ENCODE measurements at regions not wholly inside any gene's neighbourhood (a gene's known extent, or its start where the extent isn't known, plus 50 kb on each side); places are given as distances from the start of the nearest gene placed in this dataset.
"Not testable (repeated sequence)": the region's sequence is repeated elsewhere in the genome, so short reads cannot be mapped to it uniquely, and the experiment has no call there.

DNA sequence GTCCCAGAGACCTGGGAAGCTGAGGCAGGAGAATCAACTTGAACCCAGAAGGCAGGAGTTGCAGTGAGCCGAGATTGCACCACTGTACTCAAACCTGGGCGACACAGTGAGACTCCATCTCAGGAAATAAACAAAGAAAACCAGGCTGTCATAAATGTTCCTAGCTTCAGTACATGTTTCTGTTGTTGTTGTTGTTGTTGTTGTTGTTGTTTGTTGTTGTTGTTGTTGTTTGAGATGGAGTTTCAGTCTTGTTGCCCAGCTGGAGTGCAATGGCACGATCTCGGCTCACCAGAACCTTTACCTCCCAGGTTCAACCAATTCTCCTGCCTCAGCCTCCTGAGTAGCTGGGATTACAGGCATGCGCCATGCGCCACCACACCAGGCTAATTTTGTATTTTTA lies 452.5 kb downstream of the HS3ST3B1 start:
- no peak for DNase-seq

DNA sequence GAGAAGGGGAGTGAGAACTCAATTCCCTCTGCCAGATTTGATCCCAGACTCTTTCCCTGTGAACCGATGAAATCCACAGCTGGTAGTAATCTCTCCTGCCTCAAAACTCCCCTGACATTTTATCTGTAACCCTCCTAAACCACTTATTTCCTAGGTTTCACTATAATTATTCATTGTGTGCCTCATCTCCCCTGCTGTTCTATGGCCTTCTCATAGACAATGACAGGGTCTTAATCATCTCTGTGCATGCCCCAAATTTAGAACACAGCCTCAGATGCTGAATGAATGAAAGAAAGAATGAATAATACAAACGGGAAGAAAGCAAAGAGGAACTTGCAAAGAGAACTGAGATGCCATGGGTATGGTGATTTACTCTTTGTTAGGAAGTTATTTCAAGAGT lies 451.1 kb downstream of the HS3ST3B1 start:
- DNase-seq: no peak

DNA sequence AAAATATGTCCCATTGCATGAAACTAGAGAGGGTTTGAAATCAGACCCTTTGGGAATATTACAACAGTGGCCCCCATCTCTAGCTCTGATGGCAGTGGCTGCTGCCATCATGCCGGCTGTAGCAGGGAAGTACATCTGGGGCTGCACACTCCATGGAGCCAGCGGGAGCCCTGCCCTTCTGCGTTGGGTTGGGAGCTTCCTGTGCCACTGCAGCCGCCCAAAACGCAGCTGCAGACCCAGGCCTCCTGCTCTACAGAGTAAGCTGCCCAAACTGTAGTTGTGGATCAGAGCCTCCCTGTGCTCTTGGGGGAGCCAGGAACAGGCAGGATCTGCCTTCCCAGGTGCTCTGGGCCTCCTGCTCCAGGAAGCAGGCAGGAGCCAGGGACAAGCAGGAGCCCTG lies 450.0 kb downstream of the HS3ST3B1 start:
- no peak for DNase-seq

DNA sequence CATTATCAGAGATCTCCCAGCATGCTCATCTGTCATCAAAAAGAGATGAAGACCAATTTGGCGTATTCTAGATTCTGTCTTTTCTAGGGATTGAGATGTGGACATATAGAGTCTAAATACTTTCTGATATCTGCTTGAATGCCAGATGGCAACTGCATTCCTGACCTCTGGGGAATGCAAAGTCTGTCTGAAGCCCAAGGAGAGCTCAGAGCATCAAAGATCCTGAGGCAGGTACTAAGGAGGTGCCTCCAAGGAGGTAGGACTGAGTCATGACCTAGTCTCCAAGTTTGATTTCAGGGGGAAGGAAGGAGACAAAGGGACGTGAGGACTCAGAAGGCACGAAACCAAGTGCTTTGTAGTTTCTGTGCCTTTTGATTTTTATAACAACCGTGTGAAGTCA lies 448.4 kb downstream of the HS3ST3B1 start:
- DNase-seq: no peak

DNA sequence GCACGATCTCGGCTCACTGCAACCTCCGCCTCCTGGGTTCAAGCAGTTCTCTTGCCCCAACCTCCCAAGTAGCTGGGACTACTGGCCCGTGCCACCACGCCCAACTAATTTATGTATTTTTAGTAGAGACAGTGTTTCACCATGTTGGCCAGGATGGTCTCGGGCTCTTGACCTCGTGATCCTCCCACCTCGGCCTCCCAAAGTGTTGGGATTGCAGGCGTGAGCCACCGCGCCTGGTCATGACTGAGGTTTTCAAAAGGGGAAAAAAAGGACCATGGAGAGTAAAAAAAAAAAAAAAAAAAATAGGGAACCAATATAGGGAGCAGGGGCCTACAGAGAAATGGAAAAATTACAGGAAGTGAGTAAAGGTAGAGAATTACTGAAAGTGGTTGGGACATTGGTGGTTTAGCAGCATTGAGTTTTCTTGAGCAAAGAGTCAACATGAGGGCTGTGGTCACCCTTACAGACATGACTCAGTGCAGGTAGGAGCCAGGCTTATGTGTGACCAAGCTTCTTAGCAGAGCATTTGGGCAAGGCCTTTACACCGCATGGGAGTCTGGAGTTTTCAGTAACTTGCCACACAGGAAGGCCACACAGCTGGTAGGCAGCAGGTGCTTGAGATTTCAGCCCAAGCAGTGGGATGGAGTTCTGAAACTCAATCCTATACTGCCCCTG lies 447.3 kb downstream of the HS3ST3B1 start:
- no peak for DNase-seq

DNA sequence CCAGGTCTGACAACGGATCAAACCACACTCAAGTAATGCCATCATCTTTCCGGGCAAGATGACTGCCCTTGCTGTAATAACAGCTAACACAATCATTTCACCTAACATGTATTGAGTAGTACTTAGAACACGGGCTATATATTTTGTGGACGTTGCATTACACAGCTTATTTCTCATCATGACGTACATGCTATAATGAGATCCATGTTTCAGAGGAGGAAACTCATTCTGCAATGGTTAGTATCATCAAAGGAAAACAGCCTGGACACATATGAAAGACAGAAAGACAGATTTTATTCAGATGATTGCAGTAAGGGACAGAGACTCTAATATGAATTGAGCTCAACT lies 446.7 kb downstream of the HS3ST3B1 start:
- DNase-seq: no peak

DNA sequence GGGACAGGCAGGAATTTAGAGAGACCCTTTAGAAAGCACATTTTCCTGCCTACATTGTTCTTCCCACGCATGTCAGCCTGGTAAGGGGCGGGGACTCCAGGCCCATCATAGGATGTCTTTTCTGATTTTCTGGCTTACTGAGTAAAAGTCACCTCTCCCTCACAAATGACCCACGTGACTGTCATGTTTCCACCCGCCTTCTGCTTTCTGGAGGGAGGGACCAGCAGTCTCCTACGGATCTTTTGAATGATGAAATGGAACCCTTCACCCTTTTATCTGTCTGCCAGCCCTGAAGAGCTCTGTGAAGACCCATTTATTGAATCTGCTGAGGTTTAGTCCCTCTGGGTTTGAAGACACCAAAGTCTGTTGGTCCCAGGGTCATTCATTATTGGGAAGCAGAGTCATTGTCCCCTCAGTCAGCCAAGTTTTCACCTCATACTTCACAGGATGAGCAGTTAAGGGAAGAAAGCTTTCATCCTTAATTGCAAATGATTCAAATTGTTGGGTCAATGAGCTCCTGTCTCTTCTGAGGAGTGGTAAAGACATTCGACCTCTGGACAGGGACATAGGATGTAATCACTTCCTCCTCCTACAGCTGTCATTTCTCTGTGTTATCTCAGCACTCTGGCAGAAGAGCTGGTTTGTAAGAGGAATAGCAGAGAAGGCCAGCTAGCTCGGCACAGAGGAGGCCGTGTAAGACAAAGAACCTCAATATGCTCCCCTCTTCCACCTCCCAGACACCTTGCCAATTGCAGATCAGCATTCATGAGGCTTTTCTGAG lies 446.1 kb downstream of the HS3ST3B1 start:
- no peak for DNase-seq

DNA sequence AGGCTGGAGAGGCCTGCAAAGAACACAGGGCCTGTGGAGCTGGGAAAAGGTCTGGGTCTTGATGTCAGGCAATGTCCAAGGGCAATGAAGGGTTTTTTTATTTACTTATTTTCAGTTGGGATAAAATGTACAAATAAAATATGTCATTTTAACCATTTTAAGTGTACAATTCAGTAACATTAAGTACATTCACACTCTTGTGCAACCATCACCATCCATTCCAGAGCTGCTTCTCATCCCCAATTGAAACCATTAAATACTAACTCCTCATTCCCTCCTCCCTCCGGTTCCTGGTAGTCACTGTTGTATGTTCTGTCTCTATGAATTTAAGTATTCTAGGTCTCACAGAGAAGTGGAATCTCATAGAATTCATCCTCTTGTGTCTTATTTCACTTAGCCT lies 444.7 kb downstream of the HS3ST3B1 start:
- no peak for DNase-seq

DNA sequence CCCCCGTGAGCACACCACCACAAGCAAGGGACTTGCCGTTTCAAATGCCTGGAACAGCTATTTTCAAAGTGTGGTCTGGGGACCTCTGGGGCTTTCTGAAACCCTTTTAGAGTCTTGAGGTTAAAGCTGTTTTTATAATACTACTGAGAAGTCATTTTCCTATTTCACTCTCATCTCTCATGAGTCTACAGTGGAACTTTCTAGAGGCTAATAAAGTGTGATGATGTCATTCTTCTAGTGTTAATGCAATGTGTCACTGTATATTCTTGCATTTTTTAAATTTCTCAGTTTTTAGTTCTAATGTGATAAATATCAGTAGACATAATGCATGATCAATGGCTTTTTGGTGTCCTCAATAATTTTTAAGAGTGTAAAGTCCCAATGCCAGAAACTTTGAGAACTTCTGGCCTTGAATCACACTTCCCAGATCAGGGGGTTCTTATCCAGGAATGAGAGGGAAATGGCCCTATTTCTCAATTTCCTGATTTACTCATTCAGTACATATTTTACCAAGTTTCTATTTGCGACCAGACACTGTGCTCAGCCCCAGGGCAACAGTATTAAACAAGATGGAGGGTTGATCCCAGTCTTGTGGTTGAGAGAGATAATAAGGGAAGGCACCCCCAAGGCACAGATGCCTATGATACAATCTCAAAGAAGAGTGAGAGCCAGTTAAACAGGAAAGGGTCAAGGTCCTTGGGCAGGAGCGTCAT lies 444.0 kb downstream of the HS3ST3B1 start:
- no peak for DNase-seq

DNA sequence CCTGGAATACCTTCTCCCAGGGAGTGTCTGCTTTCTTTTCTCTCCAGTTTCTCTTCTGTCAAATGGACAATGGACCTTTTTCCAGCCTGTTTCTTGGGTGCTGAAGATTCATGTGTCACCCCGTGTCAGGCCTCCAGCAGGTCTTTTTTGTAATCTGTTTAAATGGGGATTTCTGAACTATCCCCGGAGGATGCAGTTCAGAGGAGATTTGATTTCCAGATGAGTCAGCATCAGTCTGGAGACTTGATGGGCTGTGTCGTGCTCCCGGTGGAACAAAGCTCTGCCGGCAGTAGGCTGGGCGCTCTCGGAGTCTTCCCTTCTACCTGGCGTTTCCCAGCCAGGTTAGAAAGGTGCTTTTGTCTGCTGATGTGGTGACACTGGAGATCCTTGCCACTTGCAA lies 440.6 kb downstream of the HS3ST3B1 start:
- DNase-seq: no peak

DNA sequence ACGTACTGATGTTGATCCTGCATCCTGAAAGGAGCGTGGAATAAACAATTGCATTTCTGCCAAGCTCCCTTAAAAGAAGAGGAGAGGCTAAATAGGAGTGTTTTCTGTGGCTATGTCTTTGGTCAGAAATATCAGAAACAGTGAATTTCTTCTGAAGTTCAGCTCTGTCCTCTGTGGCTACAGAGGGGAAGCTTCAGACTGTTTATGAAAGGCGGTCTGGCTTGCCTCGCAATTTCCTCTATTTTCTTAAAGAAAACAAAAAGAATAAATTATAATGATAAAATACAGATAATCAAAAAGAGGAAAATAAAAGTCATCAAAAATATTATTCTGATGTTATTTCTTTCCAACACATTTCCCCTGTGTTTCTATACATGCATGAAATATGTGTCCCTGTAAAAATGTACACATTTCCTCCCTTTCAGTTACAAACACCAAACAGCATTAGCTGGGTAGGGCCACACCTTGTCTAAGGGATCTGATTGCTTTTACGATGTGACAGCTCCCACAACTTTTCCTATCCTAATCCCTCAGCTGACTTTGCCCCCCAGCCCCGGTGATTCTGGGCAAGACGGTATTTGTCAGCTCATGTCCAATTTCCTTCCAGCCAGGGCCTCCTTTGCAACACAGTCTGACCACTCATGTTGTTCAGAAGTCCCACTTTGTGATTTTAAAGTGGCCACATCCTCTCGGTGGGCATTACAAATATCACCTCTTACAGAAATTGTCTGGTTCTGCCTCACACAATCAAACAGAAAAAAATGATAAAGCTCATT lies 439.0 kb downstream of the HS3ST3B1 start:
- no peak for DNase-seq

DNA sequence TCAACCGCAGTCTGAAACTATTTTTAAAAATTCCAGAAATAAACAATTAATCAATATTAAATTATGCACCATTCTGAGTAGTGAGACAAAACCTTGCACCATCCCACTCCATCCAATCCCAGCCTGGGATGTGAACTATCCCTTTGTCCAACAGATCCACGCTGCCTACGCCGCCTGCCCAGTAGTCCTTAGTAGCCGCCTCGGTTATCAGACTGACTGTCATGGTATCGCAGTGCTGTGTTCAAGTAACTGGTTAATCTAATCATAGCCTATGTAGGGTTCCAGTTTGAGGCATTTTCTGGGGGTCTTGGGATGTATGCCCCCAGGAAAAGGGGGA lies 437.7 kb downstream of the HS3ST3B1 start:
- DNase-seq: no peak

DNA sequence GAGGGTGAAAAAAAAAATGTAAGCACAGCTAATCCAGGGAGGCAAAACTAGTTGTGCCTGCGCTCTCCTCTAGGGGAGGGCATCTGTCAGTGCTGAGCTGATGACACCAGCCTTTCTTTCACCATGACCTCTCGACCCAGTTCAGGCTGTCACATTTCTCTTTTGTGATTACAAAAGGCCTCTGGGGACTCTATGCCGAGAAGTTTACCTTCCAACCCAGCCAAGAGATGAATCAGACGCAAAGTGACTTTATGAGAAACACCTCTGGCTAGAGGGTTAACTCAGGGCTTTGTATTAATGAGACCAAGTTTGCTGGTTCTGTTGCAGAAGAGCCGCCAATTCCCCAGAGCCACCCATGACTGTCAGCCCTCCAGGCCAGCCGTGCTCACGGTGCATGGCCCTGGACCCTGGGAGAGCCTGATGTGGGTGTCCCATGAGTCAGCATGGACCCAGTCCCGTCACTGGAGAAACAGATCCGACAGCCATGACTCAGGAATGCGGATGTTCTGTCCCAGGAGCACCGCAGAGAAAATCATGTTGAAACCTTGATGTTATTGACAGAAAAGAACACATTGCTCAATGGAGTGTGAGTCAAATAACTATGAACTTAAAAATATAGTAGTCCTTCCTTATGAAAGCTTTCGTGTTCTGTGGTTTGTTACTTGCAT lies 437.2 kb downstream of the HS3ST3B1 start:
- no peak for DNase-seq

DNA sequence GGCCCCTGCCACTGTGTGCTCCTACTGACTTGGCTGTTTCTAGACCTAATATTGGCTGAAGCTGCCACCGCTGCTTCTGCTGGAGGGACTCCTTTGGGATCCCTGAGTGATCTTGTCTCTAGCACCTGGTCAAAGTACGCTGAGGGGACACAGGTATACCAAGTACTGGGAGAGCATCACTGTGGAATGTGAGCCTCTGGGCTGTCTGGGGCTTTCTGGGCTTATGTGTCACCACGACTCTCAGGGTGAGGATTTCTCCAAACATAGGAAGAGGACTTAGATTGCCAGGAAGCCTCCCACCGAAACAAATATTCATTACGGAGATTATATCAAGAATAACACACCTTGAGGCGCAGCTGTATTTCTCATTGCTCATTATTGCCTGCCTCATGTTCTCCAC lies 435.8 kb downstream of the HS3ST3B1 start:
- no peak for DNase-seq

DNA sequence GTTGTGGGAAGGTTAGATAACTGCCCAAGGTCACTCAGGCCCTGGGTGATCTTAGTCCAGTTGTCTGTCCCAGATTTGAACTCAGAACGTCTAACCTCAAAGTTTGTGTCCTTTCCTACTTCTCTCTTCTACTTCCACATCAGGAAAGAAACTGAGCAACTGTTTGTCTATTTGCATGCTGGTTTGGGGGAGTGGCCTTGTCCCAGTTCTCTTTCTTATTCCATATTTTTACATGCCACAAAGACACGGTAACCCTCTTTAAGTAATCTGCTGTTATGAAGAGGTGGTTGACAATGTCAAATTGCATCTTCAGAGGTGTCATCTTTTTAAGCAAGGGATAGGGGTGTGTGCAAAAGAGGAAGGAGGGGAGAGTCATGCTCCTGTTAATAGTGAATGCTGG lies 432.5 kb downstream of the HS3ST3B1 start:
- no peak for DNase-seq

DNA sequence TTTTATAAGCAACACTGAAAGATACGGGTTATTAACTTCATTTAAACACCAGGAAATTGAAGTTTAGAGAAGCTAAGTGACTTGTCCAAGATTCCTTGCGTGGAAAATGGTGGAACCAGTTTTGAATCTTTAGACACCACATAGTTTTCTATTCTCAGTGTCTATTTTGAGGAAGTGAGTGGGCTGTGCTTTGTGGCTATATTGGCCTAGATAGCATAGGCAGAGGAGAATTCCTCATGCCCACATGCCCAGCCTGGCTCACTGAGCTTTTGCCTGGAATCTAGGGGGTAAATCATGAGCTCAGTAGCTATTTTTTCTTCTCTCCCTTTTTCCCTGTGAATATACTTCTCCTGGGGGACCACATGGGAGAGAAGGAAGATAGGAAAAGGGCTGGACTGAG lies 431.3 kb downstream of the HS3ST3B1 start:
- DNase-seq: no peak

DNA sequence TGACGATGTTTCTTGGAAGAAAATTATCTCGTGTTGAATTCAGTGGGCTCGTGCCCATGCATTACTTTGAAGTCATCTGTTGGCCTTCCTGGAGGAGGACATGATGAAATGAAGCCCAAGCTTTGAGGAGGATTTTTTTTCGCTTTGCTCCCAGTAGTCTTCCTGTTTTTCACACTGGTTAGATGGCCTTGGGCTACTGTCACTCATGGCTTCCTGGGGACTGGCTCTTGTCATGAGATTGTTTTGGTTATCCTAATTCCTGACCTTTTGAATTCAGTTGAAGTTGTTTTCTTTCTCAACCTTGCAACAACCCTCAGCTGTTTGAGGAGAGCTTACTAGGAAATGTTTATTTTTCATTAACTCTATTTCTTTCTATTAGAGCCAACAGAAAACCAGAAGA lies 430.7 kb downstream of the HS3ST3B1 start:
- no peak for DNase-seq

DNA sequence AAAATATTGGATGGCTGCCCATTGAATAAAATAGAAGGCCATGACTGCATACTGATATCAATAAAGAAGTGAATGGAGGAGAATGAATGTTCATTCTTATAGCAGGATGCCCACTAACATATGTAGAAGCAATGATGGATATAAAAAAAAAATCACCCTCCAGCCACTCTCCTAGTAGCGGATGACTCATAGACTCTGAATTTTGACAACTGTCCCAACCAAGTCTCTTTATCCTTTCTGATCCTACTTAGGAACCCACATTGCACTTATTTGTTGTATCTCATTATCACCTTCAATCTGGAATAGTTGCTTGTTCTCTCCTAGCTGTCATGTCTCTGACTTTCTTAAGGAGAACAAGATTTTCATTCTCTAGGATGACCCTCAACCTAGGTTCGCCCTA lies 429.9 kb downstream of the HS3ST3B1 start:
- DNase-seq: no peak

DNA sequence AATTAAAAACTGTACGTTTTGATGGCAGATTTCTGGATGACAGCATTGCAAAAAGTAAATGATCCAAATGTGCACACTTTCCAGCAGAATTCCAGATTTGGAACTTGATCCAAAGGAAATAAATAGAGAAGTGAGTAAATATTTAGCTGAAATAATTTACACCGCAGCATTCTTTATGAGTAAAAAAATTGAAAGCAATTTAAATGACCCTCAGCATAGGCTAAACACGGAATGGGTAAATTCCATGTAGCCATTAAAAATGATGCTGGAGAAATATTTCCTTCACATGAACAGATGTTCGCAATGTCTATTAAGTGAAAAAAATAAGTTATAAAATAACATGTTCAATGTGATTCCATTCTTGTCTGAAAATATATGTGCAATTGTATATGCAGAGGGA lies 424.8 kb downstream of the HS3ST3B1 start:
- no peak for DNase-seq

DNA sequence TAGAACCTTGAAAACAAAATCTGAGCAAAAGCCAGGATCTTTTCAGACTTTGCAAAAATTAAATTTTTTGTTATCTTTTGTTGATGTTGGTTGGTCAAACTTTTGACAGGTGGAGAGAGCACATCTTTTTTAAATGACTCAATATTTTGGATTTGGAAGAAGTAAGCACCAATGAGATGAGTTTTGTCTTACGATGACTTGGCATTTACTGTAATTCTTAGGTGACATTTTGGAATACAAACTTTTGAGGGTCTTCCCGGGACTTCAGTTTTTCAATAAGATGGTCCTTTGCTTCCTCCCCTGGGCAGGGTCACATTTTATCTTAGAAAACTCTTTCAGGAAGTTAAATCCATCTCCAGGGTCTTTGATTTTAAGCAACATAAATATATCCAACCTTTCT lies 423.9 kb downstream of the HS3ST3B1 start:
- no peak for DNase-seq

DNA sequence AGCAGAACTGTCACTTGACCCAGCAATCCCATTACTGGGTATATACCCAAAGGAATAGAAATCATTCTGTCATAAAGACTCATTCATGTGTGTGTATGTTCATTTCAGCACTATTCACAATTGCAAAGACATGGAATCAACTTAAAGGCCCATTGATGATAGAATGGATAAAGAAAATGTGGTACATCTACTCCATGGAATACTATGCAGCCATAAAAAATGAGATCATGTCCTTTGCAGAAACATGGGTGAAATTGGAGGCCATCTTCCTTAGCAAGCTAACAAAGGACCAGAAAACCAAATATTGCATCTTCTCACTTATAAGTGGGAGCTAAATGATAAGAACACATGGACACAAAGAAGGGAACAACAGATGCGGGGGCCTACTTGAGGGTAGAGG lies 422.5 kb downstream of the HS3ST3B1 start:
- not testable (repeated sequence) for DNase-seq

DNA sequence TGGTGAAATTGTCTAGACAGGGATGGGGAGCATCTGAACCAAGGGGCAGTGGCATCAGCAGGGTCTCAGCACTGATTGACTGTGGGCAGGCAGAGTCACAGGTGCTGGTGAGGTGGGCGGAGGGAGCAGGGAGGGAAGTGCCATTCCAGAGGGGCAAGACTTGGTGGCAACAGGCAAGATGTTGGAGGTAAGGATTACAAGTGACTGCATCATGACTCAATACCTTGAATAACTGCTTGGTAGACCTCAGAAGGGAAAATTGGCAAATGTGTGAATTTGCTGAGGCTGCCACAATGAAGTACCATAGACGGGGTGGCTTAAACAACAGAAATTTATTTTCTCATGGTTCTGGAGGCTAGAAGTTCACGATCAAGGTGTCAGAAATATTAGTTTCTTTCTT lies 419.1 kb downstream of the HS3ST3B1 start:
- no peak for DNase-seq

DNA sequence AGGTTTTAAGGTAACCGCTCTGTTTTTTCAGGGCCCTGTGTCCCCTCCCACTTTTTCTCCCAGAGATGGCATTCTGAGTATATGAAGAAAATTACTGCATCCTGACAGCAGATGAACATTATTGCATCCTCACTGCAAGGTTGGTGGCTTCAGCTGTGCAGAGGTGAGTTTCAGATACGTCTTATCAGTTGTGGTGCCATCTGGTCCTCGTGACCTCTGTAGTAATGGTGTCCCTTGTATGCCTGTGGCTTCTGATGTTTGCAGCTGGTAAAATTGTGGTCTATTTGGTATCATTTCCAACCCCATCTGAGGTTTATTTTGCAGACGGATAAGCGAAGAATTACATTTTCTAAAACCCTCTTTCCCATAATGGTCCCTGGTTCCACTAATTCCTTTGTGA lies 417.0 kb downstream of the HS3ST3B1 start:
- no peak for DNase-seq
